Smooth muscle cell (in vitro differentiated cells): ENCODE measurements at regions not wholly inside any gene's neighbourhood (a gene's known extent, or its start where the extent isn't known, plus 50 kb on each side); places are given as distances from the start of the nearest gene placed in this dataset.

Experiments
- DNase-seq: peaks from one replicate; lab custom pipeline; 2025; ENCODE audit not compliant: unreplicated experiment; lab: John Stamatoyannopoulos, UW
- H2AFZ ChIP-seq: fragments of 200-600 bp; sonication (generic); 2 replicates; pipeline ENCODE4 v1.6.0; 2016; ENCODE audit warnings: antibody characterized with exemption, low read depth, mild to moderate bottlenecking
- H3F3A ChIP-seq: fragments of 200-600 bp; sonication (generic); 2 replicates; pipeline ENCODE4 v1.6.0; 2017; ENCODE audit warnings: antibody characterized with exemption, low read depth
- H3K27ac ChIP-seq: fragments of 200-600 bp; sonication (generic); 2 replicates; pipeline ENCODE4 v1.5.1; 2016; ENCODE audit warnings: low read depth, mild to moderate bottlenecking
- H3K27me3 ChIP-seq: fragments of 200-600 bp; sonication (generic); 2 replicates; pipeline ENCODE4 v1.6.1; 2016; ENCODE audit warnings: low read depth, mild to moderate bottlenecking
- H3K36me3 ChIP-seq: fragments of 200-600 bp; sonication (generic); 2 replicates; pipeline ENCODE4 v1.5.1; 2016; ENCODE audit warnings: low read depth
- H3K4me1 ChIP-seq: fragments of 200-600 bp; sonication (generic); 2 replicates; pipeline ENCODE4 v1.5.1; 2016; ENCODE audit warnings: low read depth
- H3K4me2 ChIP-seq: fragments of 200-600 bp; sonication (generic); 2 replicates; pipeline ENCODE4 v1.6.0; 2016; ENCODE audit warnings: mild to moderate bottlenecking
- H3K4me3 ChIP-seq: fragments of 200-600 bp; sonication (generic); 2 replicates; pipeline ENCODE4 v1.5.1; 2016; ENCODE audit warnings: mild to moderate bottlenecking
- H3K79me2 ChIP-seq: fragments of 200-600 bp; sonication (generic); 2 replicates; pipeline ENCODE4 v1.6.0; 2016; ENCODE audit warnings: low read depth, mild to moderate bottlenecking
- H3K9ac ChIP-seq: fragments of 200-600 bp; sonication (generic); 2 replicates; pipeline ENCODE4 v1.6.0; 2016; ENCODE audit warnings: low read depth
- H3K9me3 ChIP-seq: fragments of 200-600 bp; sonication (generic); replicated peaks from 2 replicates; pipeline ENCODE4 v1.5.1; 2016; ENCODE audit warnings: low read depth
- H4K20me1 ChIP-seq: fragments of 200-600 bp; sonication (generic); 2 replicates; pipeline ENCODE4 v1.6.0; 2016; ENCODE audit warnings: low read depth
- WGBS: methylation state at CpG from one replicate; pipeline ENCODE4 v1.1.7; 2016; ENCODE audit warnings: low lambda C conversion rate; 5-methylcytosine and 5-hydroxymethylcytosine counted together
- TF ChIP-seq, protein P1 (sequence below): fragments of 200-600 bp; sonication (generic); IDR thresholded peaks from 2 replicates; pipeline ENCODE4 v1.5.1; 2017; ENCODE audit warnings: borderline replicate concordance, mild to moderate bottlenecking, antibody characterized with exemption; ENCODE audit not compliant: insufficient read depth, poor library complexity, severe bottlenecking

DNA sequence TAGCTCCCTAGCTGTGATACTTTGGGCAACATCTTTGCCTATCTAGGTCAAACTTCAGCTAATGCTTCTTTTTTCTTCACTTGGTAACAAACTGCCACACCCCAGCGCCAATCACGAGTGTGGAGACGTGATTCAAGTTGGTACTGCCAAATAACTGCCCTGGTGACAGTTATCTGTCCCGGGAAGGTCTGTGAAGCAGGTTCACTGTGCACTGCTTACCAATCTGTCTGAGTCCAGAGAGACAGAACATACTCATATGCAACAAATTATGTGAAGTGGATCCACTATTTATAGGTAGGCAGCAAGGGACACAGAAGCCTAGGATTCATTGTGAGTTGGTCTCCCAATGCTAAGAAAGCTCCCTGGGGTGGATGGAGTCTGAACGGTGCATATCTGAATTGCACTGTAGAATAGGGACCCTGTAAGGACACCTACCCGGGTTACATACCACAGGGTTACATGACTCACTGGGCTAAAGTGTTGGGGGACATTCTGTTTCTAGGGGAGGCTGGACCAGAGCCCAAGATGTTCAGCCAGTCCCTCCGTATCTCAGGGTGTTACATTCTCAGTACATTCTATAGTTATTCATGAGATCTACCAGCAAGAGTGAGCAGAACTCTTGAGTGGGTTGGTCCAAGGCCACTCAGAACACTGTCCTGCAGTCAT is 95.4 kb upstream of the STC2 start:
- no peaks in the 10 kb centered on the region for H3K4me1 ChIP-seq
- no peaks in the 10 kb centered on the region for H3F3A ChIP-seq
- H4K20me1 ChIP-seq: no peaks in the 10 kb centered on the region
- no peaks in the 10 kb centered on the region for H3K36me3 ChIP-seq
- no peaks in the 10 kb centered on the region for H3K9me3 ChIP-seq
- no peaks in the 10 kb centered on the region for H3K27me3 ChIP-seq
- 78% methylated on average over 7 of the region's 7 CpGs for WGBS
- TF ChIP-seq, protein P1, sequence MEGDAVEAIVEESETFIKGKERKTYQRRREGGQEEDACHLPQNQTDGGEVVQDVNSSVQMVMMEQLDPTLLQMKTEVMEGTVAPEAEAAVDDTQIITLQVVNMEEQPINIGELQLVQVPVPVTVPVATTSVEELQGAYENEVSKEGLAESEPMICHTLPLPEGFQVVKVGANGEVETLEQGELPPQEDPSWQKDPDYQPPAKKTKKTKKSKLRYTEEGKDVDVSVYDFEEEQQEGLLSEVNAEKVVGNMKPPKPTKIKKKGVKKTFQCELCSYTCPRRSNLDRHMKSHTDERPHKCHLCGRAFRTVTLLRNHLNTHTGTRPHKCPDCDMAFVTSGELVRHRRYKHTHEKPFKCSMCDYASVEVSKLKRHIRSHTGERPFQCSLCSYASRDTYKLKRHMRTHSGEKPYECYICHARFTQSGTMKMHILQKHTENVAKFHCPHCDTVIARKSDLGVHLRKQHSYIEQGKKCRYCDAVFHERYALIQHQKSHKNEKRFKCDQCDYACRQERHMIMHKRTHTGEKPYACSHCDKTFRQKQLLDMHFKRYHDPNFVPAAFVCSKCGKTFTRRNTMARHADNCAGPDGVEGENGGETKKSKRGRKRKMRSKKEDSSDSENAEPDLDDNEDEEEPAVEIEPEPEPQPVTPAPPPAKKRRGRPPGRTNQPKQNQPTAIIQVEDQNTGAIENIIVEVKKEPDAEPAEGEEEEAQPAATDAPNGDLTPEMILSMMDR: no peak
- H3K79me2 ChIP-seq: no peaks in the 10 kb centered on the region
- no peak overlapping the region for H3K4me2 ChIP-seq
- no peak for DNase-seq
- H3K4me3 ChIP-seq: no peak overlapping the region
- H3K27ac ChIP-seq: no peak overlapping the region
- no peak overlapping the region for H2AFZ ChIP-seq
- H3K9ac ChIP-seq: no peak overlapping the region

DNA sequence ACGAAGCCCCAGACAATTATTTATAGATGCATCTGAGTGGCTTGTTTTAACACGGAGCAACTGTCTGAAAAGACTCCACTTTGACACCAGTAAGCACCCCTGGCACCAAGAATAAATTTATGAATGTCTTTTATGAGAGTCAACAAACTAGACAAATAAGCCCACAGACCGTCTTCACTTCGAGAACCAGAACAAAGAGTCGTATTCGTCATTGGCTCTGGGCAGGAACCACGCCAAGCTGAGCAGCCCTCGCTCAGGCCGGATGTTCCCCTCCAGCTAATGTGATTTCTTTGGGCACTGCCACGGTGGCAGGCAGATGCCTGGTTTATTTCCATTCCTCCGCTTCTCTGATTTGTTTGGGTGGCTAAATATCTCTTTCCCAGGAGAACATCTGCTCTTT is 91.9 kb upstream of the STC2 start:
- Histone ChIP-seq H3F3A (no peaks in the 10 kb centered on the region), H2AFZ (no peak overlapping the region), H3K4me3 (no peak overlapping the region), H3K79me2 (no peaks in the 10 kb centered on the region), H3K4me1 (no peaks in the 10 kb centered on the region), H3K9ac (no peak overlapping the region), H4K20me1 (no peaks in the 10 kb centered on the region), H3K4me2 (no peak overlapping the region), H3K27me3 (no peaks in the 10 kb centered on the region), H3K36me3 (no peaks in the 10 kb centered on the region), H3K9me3 (no peaks in the 10 kb centered on the region), H3K27ac (no peak overlapping the region)
- WGBS: 95% methylated on average over 11 of the region's 11 CpGs
- TF ChIP-seq, protein P1: no peak
- DNase-seq: no peak

DNA sequence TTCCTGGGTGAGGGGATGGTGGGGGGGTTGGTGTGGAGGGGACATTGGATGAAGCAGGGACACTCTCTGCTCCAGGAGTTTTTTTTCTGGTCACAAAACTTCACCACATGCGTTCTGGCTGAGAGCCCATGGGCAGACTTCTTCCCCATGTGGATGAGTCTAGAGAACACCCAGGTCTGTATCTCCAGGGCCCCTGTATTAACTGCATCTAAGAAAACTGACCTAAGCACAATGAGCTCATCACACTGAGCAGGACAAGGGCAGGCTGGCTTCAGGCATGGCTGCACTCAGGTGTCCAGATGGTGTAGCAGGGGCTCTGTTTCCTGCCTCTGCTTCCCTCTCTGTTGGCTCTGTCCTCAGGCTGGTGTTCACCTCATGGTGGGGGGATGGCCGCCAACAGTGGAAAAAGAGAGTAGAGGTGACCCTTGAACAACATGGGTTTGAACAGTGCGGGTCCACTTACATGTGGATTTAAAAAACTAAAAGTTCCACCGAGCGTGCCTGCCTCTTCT is 85.3 kb upstream of the STC2 start:
- 98% methylated on average over 5 of the region's 5 CpGs for WGBS
- H3K9ac ChIP-seq: no peak overlapping the region

More for the DNA sequence above, 85.3 kb upstream of the STC2 start:
- H3F3A ChIP-seq: no peaks in the 10 kb centered on the region
- no peaks in the 10 kb centered on the region for H3K36me3 ChIP-seq
- TF ChIP-seq, protein P1: no peak
- H3K4me3 ChIP-seq: no peak overlapping the region
- H3K4me2 ChIP-seq: no peak overlapping the region
- H3K4me1 ChIP-seq: no peaks in the 10 kb centered on the region
- H3K79me2 ChIP-seq: no peaks in the 10 kb centered on the region
- H3K27ac ChIP-seq: no peak overlapping the region
- H3K27me3 ChIP-seq: no peaks in the 10 kb centered on the region
- DNase-seq: no peak
- no peaks in the 10 kb centered on the region for H4K20me1 ChIP-seq
- no peaks in the 10 kb centered on the region for H3K9me3 ChIP-seq
- H2AFZ ChIP-seq: no peak overlapping the region
